ENCODE measurements at regions not wholly inside any gene's neighbourhood (a gene's known extent, or its start where the extent isn't known, plus 50 kb on each side); places are given as distances from the start of the nearest gene placed in this dataset.

- TF ChIP-seq CTCF (IDR thresholded peaks at IDR 0.05; ENCODE audit: insufficient read depth, low read depth, low read length) (no peak), EZH2 (IDR thresholded peaks at IDR 0.05; ENCODE audit: insufficient read depth, low read length) (no peak)
Observed at GRCh38 chr4:66911880-66912279, 633.4 kb downstream of the CENPC start.

All from astrocyte (in vitro differentiated cells and primary cell).